DND-41 (cell line): ENCODE measurements at regions not wholly inside any gene's neighbourhood (a gene's known extent, or its start where the extent isn't known, plus 50 kb on each side); places are given as distances from the start of the nearest gene placed in this dataset.

Experiments
- ATAC-seq: fragments of 200-7000 bp; cut with Tn5 transposase; 3 replicates; pipeline ENCODE4 v1.9.1; 2021; ENCODE audit warnings: low read depth; ENCODE audit not compliant: insufficient read depth
- DNase-seq: peaks from one replicate; pipeline ENCODE4 v3.0.0-alpha.2; 2020
- H2AFZ ChIP-seq: 2 replicates; pipeline ENCODE4 v1.6.0; 2012; ENCODE audit warnings: low read depth, low read length
- H3K27ac ChIP-seq: 2 replicates; pipeline ENCODE4 v1.5.1; 2012; ENCODE audit warnings: low read length, inconsistent platforms
- H3K27me3 ChIP-seq: fragments of 200-600 bp; sonication (generic); 2 replicates; pipeline ENCODE4 v1.6.0; 2012; ENCODE audit warnings: low read length, mild to moderate bottlenecking, inconsistent platforms; ENCODE audit not compliant: insufficient read depth, poor library complexity
- H3K36me3 ChIP-seq: 2 replicates; pipeline ENCODE4 v1.5.1; 2012; ENCODE audit warnings: low read length, inconsistent platforms; ENCODE audit not compliant: insufficient read depth
- H3K4me1 ChIP-seq: 2 replicates; pipeline ENCODE4 v1.5.1; 2012; ENCODE audit warnings: mild to moderate bottlenecking, low read length; ENCODE audit not compliant: insufficient read depth
- H3K4me2 ChIP-seq: 2 replicates; pipeline ENCODE4 v1.6.0; 2012; ENCODE audit warnings: mild to moderate bottlenecking, moderate library complexity, low read length, inconsistent platforms; ENCODE audit not compliant: insufficient read depth
- H3K4me3 ChIP-seq, 2 experiments: fragments of 200-600 bp in 1 of 2; shearing (Covaris generic) in 1 of 2; 2 replicates each; pipeline ENCODE4 v1.5.1; 2012 to 2016; ENCODE audit warnings: inconsistent platforms in 2 of 2, low read length in 2 of 2, mild to moderate bottlenecking in 2 of 2, low read depth in 1 of 2, moderate library complexity in 1 of 2
- H3K79me2 ChIP-seq: 2 replicates; pipeline ENCODE4 v1.6.0; 2012; ENCODE audit warnings: low read length, inconsistent platforms; ENCODE audit not compliant: insufficient read depth
- H3K9ac ChIP-seq: 2 replicates; pipeline ENCODE4 v1.6.0; 2012; ENCODE audit warnings: low read depth, mild to moderate bottlenecking, inconsistent platforms, low read length, moderate library complexity
- H3K9me3 ChIP-seq: 2 replicates; pipeline ENCODE4 v1.5.1; 2012; ENCODE audit warnings: low read length, moderate library complexity, mild to moderate bottlenecking, inconsistent platforms; ENCODE audit not compliant: insufficient read depth, severe bottlenecking
- H4K20me1 ChIP-seq: 2 replicates; pipeline ENCODE4 v1.6.0; 2012; ENCODE audit warnings: low read length; ENCODE audit not compliant: insufficient read depth
- CTCF ChIP-seq: IDR thresholded peaks from 2 replicates; pipeline ENCODE4 v1.5.1; 2012; ENCODE audit warnings: borderline replicate concordance, low read length, moderate library complexity, mild to moderate bottlenecking; ENCODE audit not compliant: poor library complexity, severe bottlenecking; ENCODE audit errors: extremely low read depth
- EZH2 ChIP-seq: IDR thresholded peaks from 3 replicates; pipeline ENCODE4 v1.6.1; 2012; ENCODE audit warnings: borderline replicate concordance, low read depth, mild to moderate bottlenecking, moderate library complexity, low read length, inconsistent platforms; ENCODE audit not compliant: severe bottlenecking

- Histone ChIP-seq H3K79me2 (no peaks in the 10 kb centered on the region), H3K4me3 (no peak overlapping the region), H3K27me3 (no peaks in the 10 kb centered on the region), H3K9me3 (no peaks in the 10 kb centered on the region), H2AFZ (no peak overlapping the region), H3K27ac (no peak overlapping the region), H3K36me3 (no peaks in the 10 kb centered on the region), H4K20me1 (no peaks in the 10 kb centered on the region), H3K4me2 (no peak overlapping the region), H3K4me1 (no peaks in the 10 kb centered on the region), H3K9ac (no peak overlapping the region)
- DNase-seq = no peak
- TF ChIP-seq EZH2 = no peak
- no peak for TF ChIP-seq CTCF
- no peak for ATAC-seq
These were observed 130.5 kb upstream of the TTC29 start for GRCh38 chr4:147076179-147076578.

GRCh38 chr4:147076728-147077127 is 131.1 kb upstream of the TTC29 start:
- DNase-seq (no peak), ATAC-seq (no peak)
- no peaks in the 10 kb centered on the region for H3K79me2 ChIP-seq
- H3K27ac ChIP-seq = no peak overlapping the region
- H3K9ac ChIP-seq = no peak overlapping the region
- no peaks in the 10 kb centered on the region for H3K9me3 ChIP-seq
- H3K27me3 ChIP-seq = no peaks in the 10 kb centered on the region
- no peak overlapping the region for H3K4me2 ChIP-seq
- no peak overlapping the region for H2AFZ ChIP-seq
- TF ChIP-seq EZH2 = no peak
- TF ChIP-seq CTCF = no peak
- H3K36me3 ChIP-seq = no peaks in the 10 kb centered on the region
- no peaks in the 10 kb centered on the region for H3K4me1 ChIP-seq
- no peaks in the 10 kb centered on the region for H4K20me1 ChIP-seq
- no peak overlapping the region for H3K4me3 ChIP-seq

- ATAC-seq = no peak
- Histone ChIP-seq H3K4me3 (no peak overlapping the region), H2AFZ (no peak overlapping the region)
These were observed 132.7 kb upstream of the TTC29 start for GRCh38 chr4:147078362-147078761.

More at GRCh38 chr4:147078362-147078761, 132.7 kb upstream of the TTC29 start:
- TF ChIP-seq CTCF (no peak), EZH2 (no peak)
- Histone ChIP-seq H3K4me2 (no peak overlapping the region), H3K36me3 (no peaks in the 10 kb centered on the region), H3K9me3 (no peaks in the 10 kb centered on the region), H3K4me1 (no peaks in the 10 kb centered on the region), H4K20me1 (no peaks in the 10 kb centered on the region), H3K79me2 (no peaks in the 10 kb centered on the region), H3K27me3 (no peaks in the 10 kb centered on the region), H3K9ac (no peak overlapping the region), H3K27ac (no peak overlapping the region)
- no peak for DNase-seq
